A204.1 (cell line): ENCODE measurements at regions not wholly inside any gene's neighbourhood (a gene's known extent, or its start where the extent isn't known, plus 50 kb on each side); places are given as distances from the start of the nearest gene placed in this dataset.
"Not testable (repeated sequence)": the region's sequence is repeated elsewhere in the genome, so short reads cannot be mapped to it uniquely, and the experiment has no call there.

Experiments
- FAIRE-seq: peaks from 2 replicates; lab custom pipeline; 2012; peaks lifted over from hg19 to GRCh38; lab: Jason Lieb, UNC

- no peak for FAIRE-seq
Observed at GRCh38 chr4:171524903-171525302, 288.3 kb upstream of the GALNTL6 start.

GRCh38 chr4:171521726-171522125 lies 291.5 kb upstream of the GALNTL6 start:
- FAIRE-seq: no peak

- no peak for FAIRE-seq
Observed at GRCh38 chr4:171519457-171519856, 293.7 kb upstream of the GALNTL6 start.

GRCh38 chr4:171517883-171518282 lies 295.3 kb upstream of the GALNTL6 start:
- no peak for FAIRE-seq

- FAIRE-seq: no peak
Observed at GRCh38 chr4:171516694-171517093, 296.5 kb upstream of the GALNTL6 start.

- no peak for FAIRE-seq
Observed at GRCh38 chr4:171484681-171485080, 328.5 kb upstream of the GALNTL6 start.

GRCh38 chr4:171478181-171478580 lies 335.0 kb upstream of the GALNTL6 start:
- no peak for FAIRE-seq

- not testable (repeated sequence) for FAIRE-seq
Observed at GRCh38 chr4:171475111-171475510, 338.1 kb upstream of the GALNTL6 start.

- FAIRE-seq: no peak
Observed at GRCh38 chr4:171473155-171473554, 340.0 kb upstream of the GALNTL6 start.

GRCh38 chr4:171472230-171472629 lies 341.0 kb upstream of the GALNTL6 start:
- FAIRE-seq: no peak

GRCh38 chr4:171464499-171464898 lies 348.7 kb upstream of the GALNTL6 start:
- no peak for FAIRE-seq

- no peak for FAIRE-seq
Observed at GRCh38 chr4:171461191-171461590, 352.0 kb upstream of the GALNTL6 start.

GRCh38 chr4:171448919-171449481 lies 364.2 kb upstream of the GALNTL6 start:
- no peak for FAIRE-seq

- no peak for FAIRE-seq
Observed at GRCh38 chr4:171448358-171448757, 364.8 kb upstream of the GALNTL6 start.

GRCh38 chr4:171441300-171441941 lies 371.8 kb upstream of the GALNTL6 start:
- FAIRE-seq: no peak

GRCh38 chr4:171433674-171434073 lies 379.5 kb upstream of the GALNTL6 start:
- no peak for FAIRE-seq

GRCh38 chr4:171432536-171432935 lies 380.7 kb upstream of the GALNTL6 start:
- FAIRE-seq: no peak

GRCh38 chr4:171430495-171430894 lies 382.7 kb upstream of the GALNTL6 start:
- no peak for FAIRE-seq

- FAIRE-seq: no peak
Observed at GRCh38 chr4:171397175-171397574, 416.0 kb upstream of the GALNTL6 start.

- FAIRE-seq: no peak
Observed at GRCh38 chr4:171390626-171391025, 422.6 kb upstream of the GALNTL6 start.

- FAIRE-seq: no peak
Observed at GRCh38 chr4:171378323-171378722, 434.9 kb upstream of the GALNTL6 start.

GRCh38 chr4:171376724-171377123 lies 436.5 kb upstream of the GALNTL6 start:
- FAIRE-seq: no peak

GRCh38 chr4:171353535-171353934 lies 459.7 kb upstream of the GALNTL6 start:
- FAIRE-seq: no peak

- no peak for FAIRE-seq
Observed at GRCh38 chr4:171348090-171348489, 465.1 kb upstream of the GALNTL6 start.
